Hepatocyte (in vitro differentiated cells): ENCODE measurements at regions not wholly inside any gene's neighbourhood (a gene's known extent, or its start where the extent isn't known, plus 50 kb on each side); places are given as distances from the start of the nearest gene placed in this dataset.

ENCODE experiments used
- EZH2 ChIP-seq: fragments of 200-600 bp; sonication (generic); IDR thresholded peaks from 2 replicates; pipeline ENCODE4 v1.6.1; 2016; ENCODE audit warnings: antibody characterized with exemption, mild to moderate bottlenecking, borderline replicate concordance
- EZH2phosphoT487 ChIP-seq: fragments of 200-600 bp; sonication (generic); IDR thresholded peaks from one replicate; pipeline ENCODE4 v1.6.1; 2018; ENCODE audit warnings: antibody characterized with exemption, mild to moderate bottlenecking, low read depth, moderate library complexity; ENCODE audit not compliant: unreplicated experiment, severe bottlenecking
- TF ChIP-seq, protein P1 (sequence below): fragments of 200-600 bp; sonication (generic); IDR thresholded peaks from 2 replicates; pipeline ENCODE4 v1.5.1; 2016; ENCODE audit warnings: antibody characterized with exemption, mild to moderate bottlenecking; ENCODE audit not compliant: poor library complexity

DNA sequence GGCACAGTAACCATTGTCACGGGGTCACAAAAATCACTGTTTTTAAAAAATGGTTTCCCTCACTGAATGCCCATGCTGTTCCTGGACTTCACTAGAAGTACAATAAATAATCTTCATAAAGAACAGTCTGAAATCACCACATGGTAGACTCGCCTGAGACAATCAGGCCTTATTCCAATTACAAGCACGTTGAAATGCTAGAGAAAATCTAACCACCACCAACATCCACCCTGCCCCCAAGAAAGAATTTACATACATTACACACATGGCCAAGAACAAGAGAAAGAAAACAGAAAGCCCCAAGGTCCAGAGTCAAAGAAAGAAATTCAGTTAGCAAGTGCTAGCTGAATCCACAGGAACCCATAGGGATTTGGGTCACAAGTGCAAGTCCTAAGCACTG, 107.0 kb upstream of the ERG start:
- TF ChIP-seq, protein P1, sequence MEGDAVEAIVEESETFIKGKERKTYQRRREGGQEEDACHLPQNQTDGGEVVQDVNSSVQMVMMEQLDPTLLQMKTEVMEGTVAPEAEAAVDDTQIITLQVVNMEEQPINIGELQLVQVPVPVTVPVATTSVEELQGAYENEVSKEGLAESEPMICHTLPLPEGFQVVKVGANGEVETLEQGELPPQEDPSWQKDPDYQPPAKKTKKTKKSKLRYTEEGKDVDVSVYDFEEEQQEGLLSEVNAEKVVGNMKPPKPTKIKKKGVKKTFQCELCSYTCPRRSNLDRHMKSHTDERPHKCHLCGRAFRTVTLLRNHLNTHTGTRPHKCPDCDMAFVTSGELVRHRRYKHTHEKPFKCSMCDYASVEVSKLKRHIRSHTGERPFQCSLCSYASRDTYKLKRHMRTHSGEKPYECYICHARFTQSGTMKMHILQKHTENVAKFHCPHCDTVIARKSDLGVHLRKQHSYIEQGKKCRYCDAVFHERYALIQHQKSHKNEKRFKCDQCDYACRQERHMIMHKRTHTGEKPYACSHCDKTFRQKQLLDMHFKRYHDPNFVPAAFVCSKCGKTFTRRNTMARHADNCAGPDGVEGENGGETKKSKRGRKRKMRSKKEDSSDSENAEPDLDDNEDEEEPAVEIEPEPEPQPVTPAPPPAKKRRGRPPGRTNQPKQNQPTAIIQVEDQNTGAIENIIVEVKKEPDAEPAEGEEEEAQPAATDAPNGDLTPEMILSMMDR, result no peak
- TF ChIP-seq EZH2 (no peak), EZH2phosphoT487 (no peak)
